IMR-90 (cell line): ENCODE measurements at regions not wholly inside any gene's neighbourhood (a gene's known extent, or its start where the extent isn't known, plus 50 kb on each side); places are given as distances from the start of the nearest gene placed in this dataset.

Source experiments
- ATAC-seq: fragments of 200-7000 bp; cut with Tn5 transposase; 2 replicates; pipeline ENCODE4 v1.9.1; 2020; ENCODE audit warnings: low read depth, mild to moderate bottlenecking, moderate library complexity
- BruUV-seq: library from RNA; stranded (reverse); fragments of 400-500 nt; replicated peaks from 2 replicates; lab custom pipeline; 2021; lab: Mats Ljungman, UMichigan
- CTCF ChIA-PET: fragments of 300-600 bp; formaldehyde crosslinking; extraction: SDS; loops from one replicate; lab custom pipeline; 2021; ENCODE audit warnings: antibody characterized with exemption; lab: Yijun Ruan, JAX
- POLR2A ChIA-PET: fragments of 300-600 bp; sonication (Branson Sonifier 250); formaldehyde crosslinking; loops from one replicate; lab custom pipeline; 2022; ENCODE audit warnings: antibody characterized with exemption; ENCODE audit not compliant: unreplicated experiment; lab: Charles Lee
- DNase-seq: peaks from one replicate; pipeline ENCODE4 v3.0.0; 2013
- H2AFZ ChIP-seq: replicated peaks from 2 replicates; pipeline ENCODE3; 2013; ENCODE audit warnings: low read length, mild to moderate bottlenecking; ENCODE audit not compliant: poor library complexity
- H2AK5ac ChIP-seq: 2 replicates; pipeline ENCODE4 v1.6.1; 2013; ENCODE audit warnings: low read depth, low read length, inconsistent platforms
- H2AK9ac ChIP-seq: replicated peaks from 2 replicates; pipeline ENCODE3; 2013; ENCODE audit warnings: mild to moderate bottlenecking, low read depth, low read length, moderate library complexity; ENCODE audit not compliant: poor library complexity
- H2BK120ac ChIP-seq: 2 replicates; pipeline ENCODE4 v1.6.1; 2013; ENCODE audit warnings: low read depth, low read length, inconsistent platforms
- H2BK15ac ChIP-seq: 3 replicates; pipeline ENCODE4 v1.6.1; 2013; ENCODE audit warnings: low read depth, low read length, inconsistent platforms
- H2BK20ac ChIP-seq: 2 replicates; pipeline ENCODE4 v1.6.1; 2013; ENCODE audit warnings: low read depth, mild to moderate bottlenecking, inconsistent platforms, low read length, moderate library complexity
- H2BK5ac ChIP-seq: 2 replicates; pipeline ENCODE4 v1.6.1; 2013; ENCODE audit warnings: mild to moderate bottlenecking, low read depth, low read length, inconsistent platforms; ENCODE audit not compliant: poor library complexity, severe bottlenecking
- H3K14ac ChIP-seq: replicated peaks from 2 replicates; pipeline ENCODE4 v1.6.1; 2013; ENCODE audit warnings: low read depth, low read length, inconsistent platforms
- H3K18ac ChIP-seq: 2 replicates; pipeline ENCODE4 v1.6.1; 2013; ENCODE audit warnings: low read depth, low read length, control low read depth
- H3K23ac ChIP-seq: 2 replicates; pipeline ENCODE4 v1.6.1; 2013; ENCODE audit warnings: low read depth, low read length, inconsistent platforms
- H3K27ac ChIP-seq: 2 replicates; pipeline ENCODE4 v1.5.1; 2013; ENCODE audit warnings: mild to moderate bottlenecking, control low read depth, low read length; ENCODE audit not compliant: insufficient read depth
- H3K27me3 ChIP-seq: 2 replicates; pipeline ENCODE4 v1.6.1; 2013; ENCODE audit warnings: low read length; ENCODE audit not compliant: control insufficient read depth, insufficient read depth
- H3K36me3 ChIP-seq: 2 replicates; pipeline ENCODE4 v1.6.1; 2013; ENCODE audit warnings: low read length, mixed read lengths; ENCODE audit not compliant: control insufficient read depth, insufficient read depth
- H3K4ac ChIP-seq: 2 replicates; pipeline ENCODE4 v1.6.1; 2013; ENCODE audit warnings: low read depth, low read length, inconsistent platforms
- H3K4me1 ChIP-seq: 2 replicates; pipeline ENCODE4 v1.6.1; 2013; ENCODE audit warnings: low read length, mixed read lengths; ENCODE audit not compliant: control insufficient read depth, insufficient read depth
- H3K4me2 ChIP-seq: 2 replicates; pipeline ENCODE4 v1.6.1; 2013; ENCODE audit warnings: low read depth, mild to moderate bottlenecking, control low read depth, low read length, moderate library complexity
- H3K4me3 ChIP-seq: 2 replicates; pipeline ENCODE4 v1.5.1; 2013; ENCODE audit warnings: low read depth, mild to moderate bottlenecking, control low read depth, low read length, moderate library complexity; ENCODE audit not compliant: insufficient read depth
- H3K56ac ChIP-seq: 2 replicates; pipeline ENCODE4 v1.6.1; 2013; ENCODE audit warnings: low read length, inconsistent platforms; ENCODE audit not compliant: insufficient read depth; ENCODE audit errors: extremely low read depth
- H3K79me1 ChIP-seq, 2 experiments: 2 replicates each; pipeline ENCODE4 v1.6.1; 2013; ENCODE audit warnings: low read length in 2 of 2, inconsistent platforms in 1 of 2, low read depth in 1 of 2
- H3K9ac ChIP-seq: 2 replicates; pipeline ENCODE4 v1.6.1; 2013; ENCODE audit warnings: low read depth, low read length, control low read depth
- H3K9me1 ChIP-seq: 2 replicates; pipeline ENCODE4 v1.6.1; 2013; ENCODE audit warnings: low read length, inconsistent platforms; ENCODE audit not compliant: insufficient read depth
- H3K9me3 ChIP-seq: 2 replicates; pipeline ENCODE4 v1.6.1; 2013; ENCODE audit warnings: low read length; ENCODE audit not compliant: control insufficient read depth, insufficient read depth
- H4K20me1 ChIP-seq: 2 replicates; pipeline ENCODE4 v1.6.1; 2013; ENCODE audit warnings: low read length, inconsistent platforms; ENCODE audit not compliant: insufficient read depth
- H4K5ac ChIP-seq: 2 replicates; pipeline ENCODE4 v1.6.1; 2013; ENCODE audit warnings: mild to moderate bottlenecking, low read depth, low read length, control low read depth
- H4K8ac ChIP-seq, 2 experiments: 2 replicates each; pipeline ENCODE4 v1.6.1; 2013; ENCODE audit warnings: low read depth in 2 of 2, low read length in 2 of 2, control low read depth in 1 of 2, inconsistent platforms in 1 of 2
- H4K91ac ChIP-seq: 2 replicates; pipeline ENCODE4 v1.6.1; 2013; ENCODE audit warnings: low read depth, low read length, inconsistent platforms; ENCODE audit not compliant: insufficient read depth
- CEBPB ChIP-seq: IDR thresholded peaks from 2 replicates; pipeline ENCODE4 v1.6.1; 2012; ENCODE audit warnings: low read depth, low read length, improper control_type of control experiment
- CTCF ChIP-seq: conservative IDR thresholded peaks from 2 replicates; pipeline ENCODE4 v1.5.1; 2012; ENCODE audit warnings: mild to moderate bottlenecking, low read depth, low read length, improper control_type of control experiment
- MAZ ChIP-seq: IDR thresholded peaks from 2 replicates; pipeline ENCODE4 v1.6.1; 2012; ENCODE audit warnings: low read depth, mild to moderate bottlenecking, low read length, improper control_type of control experiment, moderate library complexity, borderline replicate concordance
- POLR2A ChIP-seq: IDR thresholded peaks from 2 replicates; pipeline ENCODE4 v1.6.1; 2012; ENCODE audit warnings: mild to moderate bottlenecking, low read depth, low read length
- SMC3 ChIP-seq: fragments of 150-350 bp; IDR thresholded peaks from 2 replicates; pipeline ENCODE4 v1.6.1; 2016; ENCODE audit warnings: low read depth, mild to moderate bottlenecking, antibody characterized with exemption, low read length, moderate library complexity
- WGBS, 2 experiments: methylation state at CpG; one replicate each; pipeline versions ENCODE4 v1.1.5 to v1.1.7; 2013; ENCODE audit warnings: missing lambda C conversion rate in 2 of 2; ENCODE audit not compliant: insufficient read length in 1 of 2; ENCODE audit errors: extremely low coverage in 2 of 2; 5-methylcytosine and 5-hydroxymethylcytosine counted together
- dilution Hi-C: fragments of 300-500 bp; cut with HindIII; formaldehyde crosslinking; loops from one replicate; pipeline ENCODE4 v1.14.3; 2018; ENCODE audit warnings: low sequenced_read_pairs; ENCODE audit not compliant: unreplicated experiment
- in situ Hi-C: fragments of 300-500 bp; cut with MboI; formaldehyde crosslinking; loops from 3 replicates; pipeline ENCODE4 v1.14.3; 2019; ENCODE audit warnings: low sequenced_read_pairs, inconsistent platforms, mixed read lengths
- intact Hi-C: fragments of 100-400 bp; cut with micrococcal nuclease; formaldehyde crosslinking; loops from 2 replicates; pipeline ENCODE4 v1.10.0; 2022

- 67% methylated on average over 1 of the region's 15 CpGs; no CpG with 5 or more reads in 1 of the 2 experiments for WGBS, 2 experiments
- Histone ChIP-seq H4K5ac (no peak overlapping the region), H3K4me2 (no peak overlapping the region), H4K20me1 (no peaks in the 10 kb centered on the region), H3K14ac (no peak overlapping the region), H2BK15ac (no peak overlapping the region), H3K27me3 (peaks cover 22% of the 10 kb centered on the region; the same call in 1 of the 2 replicates), H4K91ac (no peak overlapping the region), H3K23ac (no peak overlapping the region), H3K4me3 (no peak overlapping the region), H3K36me3 (no peaks in the 10 kb centered on the region), H3K27ac (no peak overlapping the region), H3K56ac (no peak overlapping the region), H3K9ac (no peak overlapping the region), H2AK5ac (no peak overlapping the region), H2BK120ac (no peak overlapping the region), H2BK5ac (no peak overlapping the region), H3K4ac (no peak overlapping the region), H3K9me3 (no peaks in the 10 kb centered on the region), H2BK20ac (no peak overlapping the region), H2AK9ac (peak overlapping the region; percentile 15), H4K8ac (no peak overlapping the region), H3K9me1 (no peaks in the 10 kb centered on the region), H3K79me1 (no peaks in the 10 kb centered on the region), H3K4me1 (no peaks in the 10 kb centered on the region), H2AFZ (no peak overlapping the region), H3K18ac (no peak overlapping the region)
- dilution Hi-C loops, result no loop called here
- intact Hi-C loops, result no loop called here
- no TSS peak for BruUV-seq
- in situ Hi-C loops, result no loop called here
- no peak for ATAC-seq
- DNase-seq, result no peak
- TF ChIP-seq SMC3, result no peak
- TF ChIP-seq CEBPB, result no peak
- no peak for TF ChIP-seq MAZ
- TF ChIP-seq CTCF, result no peak
- TF ChIP-seq POLR2A, result no peak
- POLR2A ChIA-PET, result no interaction called here
- CTCF ChIA-PET, result no interaction called here
Observed at GRCh38 chr22:44399906-44400762, 87.4 kb upstream of the SHISAL1 start.
